HUDEP-2 (cell line): ENCODE measurements at regions not wholly inside any gene's neighbourhood (a gene's known extent, or its start where the extent isn't known, plus 50 kb on each side); places are given as distances from the start of the nearest gene placed in this dataset.

Experiments
- DNase-seq, 76 experiments: peaks; one replicate each; lab custom pipeline; 2025; ENCODE audit not compliant: unreplicated experiment in 76 of 76; lab: John Stamatoyannopoulos, UW

- no peak for DNase-seq
These were observed 362.6 kb upstream of the SMC2 start for GRCh38 chr9:103731541-103731940.

DNA sequence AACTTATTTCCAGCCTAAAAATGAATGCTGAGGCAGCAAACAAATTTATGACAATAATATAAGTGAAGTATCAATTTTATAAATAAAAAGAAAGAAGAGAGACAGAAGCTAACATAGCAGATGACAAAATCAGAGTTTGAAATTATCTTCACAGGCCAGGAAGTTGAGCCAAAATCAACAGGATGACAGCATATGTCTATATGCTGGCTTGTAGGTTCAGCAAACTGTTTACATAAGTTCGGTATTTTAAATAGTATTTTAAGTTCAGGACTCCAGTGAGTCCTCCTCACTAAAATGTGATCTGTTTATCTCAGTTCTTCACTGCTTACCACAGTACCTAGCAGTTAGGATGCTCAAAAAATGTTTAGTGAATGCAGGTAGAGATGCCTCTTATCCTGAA is 359.6 kb upstream of the SMC2 start:
- no peak for DNase-seq

- no peak for DNase-seq
These were observed 338.7 kb upstream of the SMC2 start for GRCh38 chr9:103755441-103755840.

GRCh38 chr9:103755986-103756385 is 338.1 kb upstream of the SMC2 start:
- no peak for DNase-seq

GRCh38 chr9:103757062-103757461 is 337.0 kb upstream of the SMC2 start:
- no peak for DNase-seq

DNA sequence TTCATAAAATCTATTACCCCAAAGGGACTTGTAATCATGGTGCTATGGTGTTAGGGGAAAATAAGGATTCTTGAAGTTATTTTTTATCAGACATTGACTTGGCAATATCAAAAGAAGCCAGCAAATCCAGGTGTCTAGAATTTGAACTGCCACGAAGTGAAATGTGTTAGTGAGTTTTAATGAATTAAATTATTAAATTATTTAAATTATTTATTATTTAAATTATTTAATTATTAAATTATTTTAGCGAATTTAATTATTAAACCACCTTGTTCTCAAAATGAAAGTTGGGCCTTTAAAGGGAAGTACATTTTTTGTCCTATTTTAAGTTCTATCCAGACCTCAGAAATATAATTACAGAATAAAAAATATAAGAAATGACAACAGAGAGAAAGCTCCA is 332.6 kb upstream of the SMC2 start:
- DNase-seq, result no peak

DNA sequence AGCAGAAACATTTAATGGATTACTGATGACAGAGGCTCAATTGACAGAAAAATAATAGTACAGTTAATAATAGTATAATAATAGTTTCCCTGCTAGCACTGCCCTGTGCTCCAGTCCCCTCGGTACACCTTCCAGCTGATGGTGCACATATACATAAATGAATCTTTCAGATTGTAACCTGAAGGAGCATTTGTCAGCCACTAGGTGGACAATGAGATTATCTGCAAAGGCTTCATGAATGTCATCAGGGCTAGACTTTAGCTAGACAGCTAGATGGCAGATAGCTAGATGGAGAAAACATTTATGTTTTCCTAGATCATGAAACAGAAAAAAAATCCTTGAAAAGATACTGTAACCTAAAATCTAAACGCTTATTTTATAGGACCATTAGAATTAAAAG is 304.4 kb upstream of the SMC2 start:
- DNase-seq, result peak in 2 of 76 experiments; percentile 2 to 5

DNA sequence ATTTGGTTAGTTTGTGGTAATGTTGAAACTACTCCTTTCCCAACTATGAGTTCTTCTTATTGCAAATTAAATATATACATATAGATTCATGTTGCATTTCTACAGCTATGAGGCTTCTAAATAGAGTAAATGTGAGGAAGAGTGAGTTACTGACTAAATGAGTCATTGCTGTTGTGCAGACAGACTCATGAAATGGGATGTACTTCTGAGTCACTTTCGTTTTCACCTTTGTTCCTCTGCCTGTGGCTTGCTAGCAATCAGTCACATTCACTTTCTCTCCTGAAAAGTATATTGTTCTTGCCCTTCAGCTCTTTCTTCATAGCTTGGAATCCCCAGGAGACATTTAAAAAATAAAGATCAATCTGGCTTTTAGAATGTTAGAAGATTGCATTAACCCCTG is 295.5 kb upstream of the SMC2 start:
- DNase-seq, result no peak

DNA sequence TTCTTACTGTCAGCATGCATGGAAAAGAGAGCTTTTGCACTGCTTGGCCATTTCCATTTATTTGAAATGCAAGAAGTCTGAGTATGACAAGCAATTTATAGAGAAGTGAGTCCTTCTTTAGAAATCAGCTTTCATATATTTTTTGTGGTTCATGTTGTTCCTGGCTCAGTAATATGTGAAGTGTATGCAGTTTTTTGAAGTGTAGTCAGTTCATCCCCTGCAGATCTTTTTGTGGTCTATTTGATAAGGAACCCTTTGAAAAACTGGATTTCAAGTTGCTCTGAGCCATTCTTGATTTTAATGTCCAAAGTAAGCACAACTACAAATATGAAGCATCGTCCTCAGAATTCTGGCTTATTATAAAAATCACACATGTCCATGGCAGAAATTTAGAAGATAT is 294.1 kb upstream of the SMC2 start:
- no peak for DNase-seq

- DNase-seq, result no peak
These were observed 292.0 kb upstream of the SMC2 start for GRCh38 chr9:103802068-103802467.

DNA sequence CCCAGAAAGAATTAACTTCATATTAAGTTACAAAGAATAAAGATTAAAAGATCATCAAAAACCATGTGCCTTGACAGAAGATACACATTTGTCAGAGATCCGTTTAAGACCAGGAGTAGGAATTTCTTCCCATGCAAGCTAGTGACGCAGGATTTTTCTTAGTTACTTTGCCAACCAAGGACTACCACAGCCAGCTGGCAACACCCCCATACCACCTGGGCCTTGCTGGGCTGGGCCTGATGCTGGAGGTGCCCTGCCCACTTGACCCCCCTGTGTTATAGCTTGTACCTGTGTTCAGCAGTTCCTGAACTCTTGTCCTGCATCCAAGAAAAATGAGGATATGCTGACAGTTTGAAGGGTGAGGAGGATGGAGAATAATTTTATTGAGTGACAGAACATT is 290.9 kb upstream of the SMC2 start:
- no peak for DNase-seq

GRCh38 chr9:103804077-103804735 is 289.9 kb upstream of the SMC2 start:
- DNase-seq, result no peak

- no peak for DNase-seq
These were observed 284.4 kb upstream of the SMC2 start for GRCh38 chr9:103809745-103810144.

- no peak for DNase-seq
These were observed 282.6 kb upstream of the SMC2 start for GRCh38 chr9:103811462-103811861.

- no peak for DNase-seq
These were observed 278.0 kb upstream of the SMC2 start for GRCh38 chr9:103816146-103816545.

DNA sequence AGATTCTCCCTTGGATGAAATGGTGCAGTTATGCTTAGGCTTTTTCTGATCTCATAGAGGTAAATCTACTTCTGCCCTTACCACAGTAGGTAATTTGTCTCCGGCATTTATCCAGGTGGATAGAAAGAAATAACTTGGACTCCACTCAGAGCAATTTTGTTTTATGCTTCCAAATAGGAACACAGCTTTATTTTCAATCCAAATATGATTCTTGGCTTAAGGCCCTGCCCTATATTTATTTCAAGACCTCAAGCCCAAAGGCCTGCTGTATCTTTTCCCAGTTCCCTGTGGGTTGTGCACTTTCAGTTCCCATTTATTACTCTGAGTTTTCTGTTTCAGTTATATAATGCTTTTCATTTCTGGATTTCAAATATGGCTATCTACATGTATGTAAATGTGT is 274.2 kb upstream of the SMC2 start:
- DNase-seq, result no peak

DNA sequence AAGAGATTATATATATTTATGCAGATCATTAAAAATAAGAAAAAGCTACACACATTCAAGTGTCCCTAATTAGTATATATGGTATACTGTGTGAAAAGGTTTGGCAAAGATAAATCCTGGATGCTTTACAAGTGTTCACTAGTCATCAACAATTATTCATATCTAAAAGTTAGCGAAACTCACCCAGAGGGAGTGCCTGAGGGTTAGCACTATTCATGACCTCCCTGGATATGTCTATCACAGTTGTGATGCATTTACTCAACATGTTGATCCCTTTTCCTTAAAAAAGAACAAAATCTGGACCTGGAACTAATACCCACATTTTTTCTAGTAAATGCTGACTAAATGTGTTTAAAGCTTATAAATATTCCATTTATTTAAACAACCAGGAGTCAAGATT is 273.0 kb upstream of the SMC2 start:
- no peak for DNase-seq

DNA sequence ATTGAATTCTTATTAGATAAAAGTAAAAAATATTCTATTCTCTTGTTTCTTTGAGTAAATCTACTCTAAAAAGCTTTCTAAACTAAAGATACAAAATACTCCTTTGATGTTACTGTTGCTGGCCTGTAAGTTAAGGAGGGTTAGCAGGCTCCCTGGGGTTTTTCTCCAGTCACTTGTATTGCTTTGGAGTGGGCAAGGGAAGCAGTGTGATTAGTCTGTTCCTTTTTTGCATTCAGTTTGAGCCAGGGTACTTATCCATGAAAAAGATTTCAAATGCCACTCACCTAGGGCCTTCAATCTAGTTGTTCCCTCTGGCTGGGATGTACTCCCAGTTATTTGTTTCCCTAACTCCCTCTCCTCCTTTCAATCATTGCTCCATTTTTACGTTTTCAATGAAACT is 256.2 kb upstream of the SMC2 start:
- DNase-seq, result no peak

DNA sequence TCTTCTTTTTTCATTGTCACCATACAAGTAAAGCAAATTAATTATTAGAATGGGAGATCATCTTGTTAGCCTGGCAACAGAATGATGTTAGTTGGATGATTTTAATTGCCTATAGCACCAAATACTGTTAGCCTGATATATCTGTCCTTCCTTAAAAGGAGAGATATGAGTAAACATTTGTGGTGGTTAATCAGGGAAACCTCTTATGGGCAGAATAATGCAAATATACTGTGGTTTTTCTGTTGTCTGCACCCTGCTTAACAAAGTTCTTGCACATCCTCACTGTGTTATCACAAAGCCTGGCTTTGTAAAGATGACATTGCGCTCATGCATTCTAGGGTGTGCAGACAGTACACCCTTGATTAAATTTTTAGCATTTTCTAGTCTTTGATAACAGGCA is 254.9 kb upstream of the SMC2 start:
- no peak for DNase-seq

GRCh38 chr9:103867886-103868285 is 226.2 kb upstream of the SMC2 start:
- no peak for DNase-seq

DNA sequence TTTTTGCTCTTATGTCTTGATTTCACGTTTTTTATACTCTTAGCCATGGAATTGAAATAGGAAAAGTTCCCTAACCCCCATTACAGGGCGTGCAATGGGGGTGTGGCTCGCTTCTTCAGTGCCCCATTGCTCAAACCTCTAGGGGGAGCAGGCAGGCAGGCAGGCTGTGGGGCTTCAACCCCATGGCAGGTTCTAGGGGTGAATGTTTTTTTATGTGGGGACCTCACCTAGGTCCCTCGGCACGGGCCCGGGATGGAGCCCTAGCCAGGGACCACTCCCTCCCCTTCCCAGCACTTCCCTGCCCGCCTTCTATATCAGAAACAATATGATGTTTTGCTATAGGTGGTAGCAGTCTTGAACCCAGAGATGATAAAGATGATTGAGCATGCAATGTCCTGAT is 221.3 kb upstream of the SMC2 start:
- no peak for DNase-seq

DNA sequence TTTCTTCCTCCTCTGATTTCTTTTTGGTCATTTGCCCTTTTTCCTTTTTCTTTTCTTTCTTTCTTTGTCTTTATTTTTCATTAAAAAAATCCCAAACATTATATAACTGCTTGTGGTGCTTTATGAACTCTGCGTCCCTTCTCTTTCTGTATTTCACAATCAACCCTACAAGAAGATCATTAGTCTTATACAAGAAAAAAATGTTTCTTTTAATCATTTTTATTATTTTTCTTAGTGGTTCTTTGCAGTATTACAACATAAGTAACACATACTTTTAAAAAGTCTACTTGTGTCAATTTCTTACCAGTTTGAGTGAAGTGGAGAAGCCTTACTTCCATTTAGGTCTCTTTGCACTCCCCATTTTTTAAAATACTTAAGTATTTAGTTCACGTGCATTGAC is 212.7 kb upstream of the SMC2 start:
- no peak for DNase-seq

DNA sequence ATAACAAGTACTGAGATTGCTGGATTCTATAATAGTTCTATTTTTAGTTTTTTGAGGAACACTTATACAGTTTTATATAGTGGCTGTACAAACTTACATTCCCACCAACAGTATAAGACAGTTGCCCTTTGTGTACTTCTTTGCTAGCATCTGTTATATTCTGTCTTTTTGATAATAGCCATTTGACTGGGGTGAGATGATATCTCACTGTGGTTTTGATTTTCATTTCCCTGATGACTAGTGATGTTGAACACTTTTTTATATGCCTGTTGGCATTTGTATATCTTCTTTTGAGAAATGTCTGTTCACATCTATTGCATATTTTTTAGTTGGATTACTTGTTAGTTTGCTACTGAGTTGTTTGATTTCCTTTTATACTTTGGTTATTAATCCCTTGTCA is 204.1 kb upstream of the SMC2 start:
- DNase-seq, result no peak
